ENCODE measurements at regions not wholly inside any gene's neighbourhood (a gene's known extent, or its start where the extent isn't known, plus 50 kb on each side); places are given as distances from the start of the nearest gene placed in this dataset.

GRCh38 chr1:96536581-96536980 is 185.0 kb upstream of the PTBP2 start:
- no peak overlapping the region for H3K4me3 ChIP-seq (ENCODE audit: low read depth, low read length)
- TF ChIP-seq CTCF (IDR thresholded peaks at IDR 0.05; ENCODE audit: borderline replicate concordance, insufficient read depth, low read depth, low read length) = no peak

- TF ChIP-seq CTCF (IDR thresholded peaks at IDR 0.05; ENCODE audit: borderline replicate concordance, insufficient read depth, low read depth, low read length) = no peak
- no peak overlapping the region for H3K4me3 ChIP-seq (ENCODE audit: low read depth, low read length)
Measured at GRCh38 chr1:96538111-96538641, 183.4 kb upstream of the PTBP2 start.

GRCh38 chr1:96538883-96539282 is 182.7 kb upstream of the PTBP2 start:
- no peak overlapping the region for H3K4me3 ChIP-seq (ENCODE audit: low read depth, low read length)
- TF ChIP-seq CTCF (IDR thresholded peaks at IDR 0.05; ENCODE audit: borderline replicate concordance, insufficient read depth, low read depth, low read length) = no peak

- H3K4me3 ChIP-seq (ENCODE audit: low read depth, low read length) = no peak overlapping the region
- TF ChIP-seq CTCF (IDR thresholded peaks at IDR 0.05; ENCODE audit: borderline replicate concordance, insufficient read depth, low read depth, low read length) = no peak
Measured at GRCh38 chr1:96541491-96541890, 180.1 kb upstream of the PTBP2 start.

- TF ChIP-seq CTCF (IDR thresholded peaks at IDR 0.05; ENCODE audit: borderline replicate concordance, insufficient read depth, low read depth, low read length) = no peak
- no peak overlapping the region for H3K4me3 ChIP-seq (ENCODE audit: low read depth, low read length)
Measured at GRCh38 chr1:96544051-96544830, 177.3 kb upstream of the PTBP2 start.

- H3K4me3 ChIP-seq (ENCODE audit: low read depth, low read length) = no peak overlapping the region
- no peak for TF ChIP-seq CTCF (IDR thresholded peaks at IDR 0.05; ENCODE audit: borderline replicate concordance, insufficient read depth, low read depth, low read length)
Measured at GRCh38 chr1:96544831-96545221, 176.8 kb upstream of the PTBP2 start.
